ENCODE measurements at regions not wholly inside any gene's neighbourhood (a gene's known extent, or its start where the extent isn't known, plus 50 kb on each side); places are given as distances from the start of the nearest gene placed in this dataset.

GRCh38 chr5:86806206-86806605, 188.5 kb downstream of the COX7C start:
- POLR2A ChIA-PET = no interaction called here
- no peak overlapping the region for H3K4me3 Mint-ChIP-seq
- H3K9me3 Mint-ChIP-seq = peaks cover 0 to 9% (median 5%) of the 10 kb centered on the region in 9 donors
- peaks cover 0 to 4% (median 0%) of the 10 kb centered on the region in 3 donors for H3K36me3 Mint-ChIP-seq
- H3K27me3 Mint-ChIP-seq = peaks cover 0 to 10% (median 3%) of the 10 kb centered on the region in 5 donors
- no peak for DNase-seq
- no peak for ATAC-seq
- no peak overlapping the region for H3K27ac Mint-ChIP-seq
- no peaks in the 10 kb centered on the region for H3K4me1 Mint-ChIP-seq

GRCh38 chr5:86807046-86808031, 189.6 kb downstream of the COX7C start:
- POLR2A ChIA-PET = no interaction called here

GRCh38 chr5:86814315-86814714, 196.6 kb downstream of the COX7C start:
- no peaks in the 10 kb centered on the region for H3K4me1 Mint-ChIP-seq
- DNase-seq (no peak), ATAC-seq (no peak)
- H3K9me3 Mint-ChIP-seq = peaks cover 0 to 5% (median 0%) of the 10 kb centered on the region in 9 donors
- POLR2A ChIA-PET = no interaction called here
- no peaks in the 10 kb centered on the region for H3K36me3 Mint-ChIP-seq
- H3K27me3 Mint-ChIP-seq = peaks cover 0 to 3% (median 0%) of the 10 kb centered on the region in 5 donors
- no peak overlapping the region for H3K4me3 Mint-ChIP-seq
- H3K27ac Mint-ChIP-seq = no peak overlapping the region

More at GRCh38 chr5:86807046-86808031, 189.6 kb downstream of the COX7C start:
- peaks cover 0 to 9% (median 5%) of the 10 kb centered on the region in 9 donors for H3K9me3 Mint-ChIP-seq
- DNase-seq (no peak), ATAC-seq (no peak)
- H3K4me3 Mint-ChIP-seq = no peak overlapping the region
- peaks cover 0 to 10% (median 2%) of the 10 kb centered on the region in 5 donors for H3K27me3 Mint-ChIP-seq
- peaks cover 0 to 4% (median 0%) of the 10 kb centered on the region in 3 donors for H3K36me3 Mint-ChIP-seq
- no peak overlapping the region for H3K27ac Mint-ChIP-seq
- H3K4me1 Mint-ChIP-seq = no peaks in the 10 kb centered on the region

DNA sequence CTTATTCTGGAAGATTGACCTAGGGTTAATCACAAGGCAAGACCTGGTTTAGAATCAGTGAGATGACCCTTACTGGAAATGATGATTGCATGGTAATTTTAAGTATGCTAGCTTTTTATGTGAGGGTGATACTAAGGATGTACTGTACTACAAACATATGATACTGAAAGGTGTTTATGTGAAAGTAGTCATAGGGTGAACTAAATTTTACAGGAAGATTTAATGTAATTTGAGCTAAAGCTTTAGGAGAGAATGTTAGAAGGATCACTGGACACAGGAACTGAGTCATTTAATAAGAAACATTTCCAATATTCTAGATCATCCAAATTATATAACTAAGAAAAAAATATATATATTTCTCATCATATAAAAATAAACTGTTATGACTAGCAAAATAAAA, 197.2 kb downstream of the COX7C start:
- Mint-ChIP-seq H3K36me3 (no peaks in the 10 kb centered on the region), H3K27ac (no peak overlapping the region), H3K9me3 (peaks cover 0 to 4% (median 0%) of the 10 kb centered on the region in 9 donors), H3K4me1 (no peaks in the 10 kb centered on the region), H3K27me3 (peaks cover 0 to 2% (median 0%) of the 10 kb centered on the region in 5 donors), H3K4me3 (no peak overlapping the region)
- POLR2A ChIA-PET = no interaction called here
- ATAC-seq = no peak
- no peak for DNase-seq

DNA sequence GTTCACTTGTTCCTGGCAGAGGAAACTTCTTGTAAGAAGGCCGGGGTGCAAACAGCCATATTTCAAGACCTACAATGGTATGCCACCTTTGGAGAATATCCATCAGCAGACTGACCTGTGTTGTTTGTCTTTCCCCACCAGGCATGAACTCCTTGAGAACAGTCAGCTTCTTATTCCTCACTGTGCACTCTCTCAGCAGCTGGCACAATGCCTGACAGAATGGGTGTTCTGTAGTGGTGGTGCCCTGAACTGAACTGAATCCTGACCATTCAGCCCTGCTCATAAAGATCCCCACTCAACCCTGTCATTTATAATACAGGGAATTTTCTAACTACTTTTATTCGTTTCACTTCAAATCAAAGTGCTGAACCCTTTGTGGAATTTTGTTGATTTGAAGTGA, 206.9 kb downstream of the COX7C start:
- Mint-ChIP-seq H3K27ac (no peak overlapping the region), H3K9me3 (peaks cover 0 to 10% (median 3%) of the 10 kb centered on the region in 9 donors), H3K27me3 (peaks cover 0 to 4% (median 0%) of the 10 kb centered on the region in 5 donors), H3K36me3 (no peaks in the 10 kb centered on the region), H3K4me1 (no peaks in the 10 kb centered on the region), H3K4me3 (no peak overlapping the region)
- ATAC-seq (no peak), DNase-seq (no peak)
- POLR2A ChIA-PET = no interaction called here

DNA sequence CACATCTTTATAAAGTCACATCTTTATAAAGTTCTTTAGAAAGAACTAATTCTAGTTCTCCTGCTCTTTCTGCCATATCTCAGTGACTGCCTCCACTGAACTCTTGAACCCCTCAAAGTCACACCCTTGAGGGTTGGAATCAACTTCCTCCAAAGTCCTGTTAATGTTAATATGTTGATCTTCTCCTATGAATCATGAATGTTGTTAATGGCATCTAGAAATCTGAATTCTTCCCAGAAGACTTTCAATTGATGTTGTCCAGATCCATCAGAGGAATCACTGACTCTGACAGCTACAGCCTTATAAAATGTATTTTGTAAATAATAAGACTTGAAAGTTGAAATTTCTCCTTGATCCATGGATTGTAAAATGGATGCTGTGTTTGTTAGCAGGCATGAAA, 213.4 kb downstream of the COX7C start:
- Mint-ChIP-seq H3K27ac (no peak overlapping the region), H3K9me3 (peaks cover 0 to 8% (median 0%) of the 10 kb centered on the region in 9 donors), H3K36me3 (no peaks in the 10 kb centered on the region), H3K4me1 (no peaks in the 10 kb centered on the region), H3K4me3 (no peak overlapping the region), H3K27me3 (peaks cover 0 to 8% (median 4%) of the 10 kb centered on the region in 5 donors)
- DNase-seq (no peak), ATAC-seq (no peak)
- POLR2A ChIA-PET = no interaction called here

DNA sequence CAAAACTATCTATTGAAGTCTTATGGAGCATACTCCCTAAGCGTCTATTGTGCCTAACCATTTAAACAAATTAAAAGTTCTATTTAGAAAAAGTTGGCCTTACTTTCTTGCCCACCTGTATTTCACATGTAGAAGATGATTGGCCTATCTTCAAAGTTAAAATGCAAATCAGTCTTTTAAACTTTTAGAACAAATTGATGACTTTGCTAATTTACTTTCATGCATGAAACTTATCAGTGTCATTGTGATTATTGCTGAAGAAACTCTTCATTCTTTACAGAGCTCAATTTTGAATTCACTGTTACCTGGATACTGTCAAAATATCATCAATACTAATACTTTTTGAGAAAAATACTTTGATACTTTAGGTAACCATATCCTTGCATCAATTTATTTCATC, 216.1 kb downstream of the COX7C start:
- H3K36me3 Mint-ChIP-seq = no peaks in the 10 kb centered on the region
- ATAC-seq = no peak
- H3K4me1 Mint-ChIP-seq = no peaks in the 10 kb centered on the region
- no peak for DNase-seq
- H3K27me3 Mint-ChIP-seq = peaks cover 0 to 8% (median 4%) of the 10 kb centered on the region in 5 donors
- no peak overlapping the region for H3K27ac Mint-ChIP-seq
- H3K4me3 Mint-ChIP-seq = no peak overlapping the region
- POLR2A ChIA-PET = no interaction called here
- H3K9me3 Mint-ChIP-seq = peaks cover 0 to 4% (median 0%) of the 10 kb centered on the region in 9 donors

DNA sequence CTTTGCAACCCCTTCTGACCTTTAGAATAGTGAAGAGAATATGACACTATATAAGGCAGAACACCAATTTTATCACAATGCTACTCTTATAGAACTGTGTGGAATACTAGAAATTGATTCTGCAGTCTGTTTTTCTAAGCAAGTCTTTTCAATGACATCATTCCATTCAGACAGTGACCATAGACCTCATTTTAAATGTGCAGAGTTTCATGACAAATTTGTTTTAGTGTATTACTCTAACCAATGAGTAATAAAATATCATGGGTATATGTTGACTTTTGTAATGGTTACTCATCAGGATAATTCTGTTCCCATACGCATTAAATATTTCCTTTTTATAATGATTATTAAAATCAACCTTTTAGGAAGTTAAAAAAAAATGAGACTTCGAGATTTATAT, 219.9 kb downstream of the COX7C start:
- Mint-ChIP-seq H3K4me3 (no peak overlapping the region), H3K36me3 (no peaks in the 10 kb centered on the region), H3K4me1 (no peaks in the 10 kb centered on the region), H3K9me3 (peaks cover 0 to 5% (median 0%) of the 10 kb centered on the region in 9 donors), H3K27ac (no peak overlapping the region), H3K27me3 (peaks cover 0 to 4% (median 2%) of the 10 kb centered on the region in 5 donors)
- no peak for DNase-seq
- POLR2A ChIA-PET = no interaction called here
- no peak for ATAC-seq

DNA sequence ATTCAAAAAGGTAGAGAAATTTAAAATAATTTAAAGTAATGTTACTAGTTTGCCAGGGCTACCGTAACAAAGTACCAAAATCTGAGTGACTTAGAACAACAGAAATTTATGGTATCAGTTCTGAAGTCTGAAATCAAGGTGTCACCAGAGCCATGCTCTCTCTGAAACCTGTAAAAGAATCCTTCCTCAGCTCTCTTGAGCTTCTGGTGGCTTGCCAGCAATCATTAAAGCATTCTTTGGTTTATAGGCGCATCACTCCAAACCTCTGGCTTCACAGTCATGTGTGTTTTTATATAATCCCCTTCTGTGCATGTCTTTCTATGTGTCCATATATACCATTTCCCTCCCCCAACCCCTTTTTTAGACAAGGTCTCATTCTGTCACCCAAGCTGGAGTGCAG, 220.3 kb downstream of the COX7C start:
- ATAC-seq (no peak), DNase-seq (no peak)
- no peaks in the 10 kb centered on the region for H3K36me3 Mint-ChIP-seq
- H3K27me3 Mint-ChIP-seq = peaks cover 0 to 5% (median 2%) of the 10 kb centered on the region in 5 donors
- peaks cover 0 to 5% (median 0%) of the 10 kb centered on the region in 9 donors for H3K9me3 Mint-ChIP-seq
- POLR2A ChIA-PET = no interaction called here
- no peak overlapping the region for H3K4me3 Mint-ChIP-seq
- no peak overlapping the region for H3K27ac Mint-ChIP-seq
- H3K4me1 Mint-ChIP-seq = no peaks in the 10 kb centered on the region

DNA sequence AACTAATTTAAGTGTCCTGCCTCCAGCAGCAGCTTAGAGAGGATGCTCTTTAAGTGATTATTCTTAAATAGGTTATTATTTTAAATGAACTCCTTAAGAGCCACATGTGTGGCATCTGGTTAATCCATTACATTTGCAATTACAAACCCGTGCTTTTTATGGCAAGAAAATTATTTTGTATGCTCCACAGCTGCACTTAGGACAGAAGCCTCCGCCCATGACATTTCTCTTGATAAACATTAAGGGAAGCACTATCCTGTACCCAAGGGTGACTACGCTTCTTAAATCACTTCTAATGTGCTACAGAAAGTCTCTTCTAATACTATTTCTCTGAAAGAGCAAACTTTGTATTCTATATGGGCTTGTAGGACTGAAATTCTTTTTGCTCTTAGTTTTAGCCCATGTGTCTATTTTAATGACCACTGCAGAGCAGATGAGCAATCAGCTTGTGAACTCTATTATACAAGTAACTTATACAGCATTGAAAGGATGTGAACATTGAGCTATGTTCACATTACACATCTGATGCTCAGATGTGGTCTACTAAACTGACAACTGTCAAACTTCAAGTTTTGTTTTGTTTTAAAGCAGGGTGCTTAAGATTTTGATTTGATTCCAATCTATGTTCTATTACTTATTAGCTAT, 223.4 kb downstream of the COX7C start:
- H3K4me3 Mint-ChIP-seq = no peak overlapping the region
- POLR2A ChIA-PET = no interaction called here
- no peak overlapping the region for H3K27ac Mint-ChIP-seq
- no peaks in the 10 kb centered on the region for H3K4me1 Mint-ChIP-seq
- peaks cover 0 to 9% (median 2%) of the 10 kb centered on the region in 9 donors for H3K9me3 Mint-ChIP-seq
- ATAC-seq (no peak), DNase-seq (no peak)
- peaks cover 0 to 8% (median 3%) of the 10 kb centered on the region in 5 donors for H3K27me3 Mint-ChIP-seq
- H3K36me3 Mint-ChIP-seq = no peaks in the 10 kb centered on the region

GRCh38 chr5:86858442-86858841, 240.7 kb downstream of the COX7C start:
- Mint-ChIP-seq H3K9me3 (peaks cover 0 to 2% (median 0%) of the 10 kb centered on the region in 9 donors), H3K27me3 (peaks cover 0 to 17% (median 8%) of the 10 kb centered on the region in 5 donors), H3K36me3 (no peaks in the 10 kb centered on the region), H3K4me1 (no peaks in the 10 kb centered on the region), H3K27ac (no peak overlapping the region), H3K4me3 (no peak overlapping the region)
- POLR2A ChIA-PET = no interaction called here
- no peak for DNase-seq
- no peak for ATAC-seq

GRCh38 chr5:86861512-86861911, 243.8 kb downstream of the COX7C start:
- Mint-ChIP-seq H3K36me3 (no peaks in the 10 kb centered on the region), H3K27ac (no peak overlapping the region), H3K4me3 (no peak overlapping the region), H3K27me3 (peaks cover 0 to 10% (median 3%) of the 10 kb centered on the region in 5 donors), H3K9me3 (no peaks in the 10 kb centered on the region), H3K4me1 (no peaks in the 10 kb centered on the region)
- DNase-seq (no peak), ATAC-seq (no peak)
- POLR2A ChIA-PET = no interaction called here

DNA sequence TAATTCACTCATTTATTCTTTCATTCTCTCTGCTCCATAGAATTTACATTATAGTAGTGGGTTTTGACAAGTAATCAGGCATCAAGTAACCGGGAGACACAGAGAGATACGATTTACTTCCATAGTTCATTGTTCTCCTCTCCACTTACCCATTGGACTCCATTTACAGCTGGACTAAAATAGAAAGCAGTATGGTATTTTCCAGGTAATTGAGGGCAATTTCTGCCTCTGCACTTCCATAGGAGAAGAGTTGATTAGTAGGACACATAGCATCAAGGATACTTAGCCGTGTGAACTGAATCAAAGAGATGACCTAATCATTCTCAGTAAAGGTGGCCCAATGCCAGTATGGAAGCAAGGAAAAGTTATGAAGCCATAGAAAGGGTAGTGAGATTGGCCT, 244.4 kb downstream of the COX7C start:
- H3K9me3 Mint-ChIP-seq = no peaks in the 10 kb centered on the region
- H3K27me3 Mint-ChIP-seq = peaks cover 0 to 13% (median 8%) of the 10 kb centered on the region in 5 donors
- POLR2A ChIA-PET = no interaction called here
- no peaks in the 10 kb centered on the region for H3K4me1 Mint-ChIP-seq
- ATAC-seq (no peak), DNase-seq (no peak)
- no peak overlapping the region for H3K27ac Mint-ChIP-seq
- H3K36me3 Mint-ChIP-seq = no peaks in the 10 kb centered on the region
- H3K4me3 Mint-ChIP-seq = no peak overlapping the region

Measured in naive thymus-derived CD8-positive, alpha-beta T cell (primary cell).